ENCODE measurements at regions not wholly inside any gene's neighbourhood (a gene's known extent, or its start where the extent isn't known, plus 50 kb on each side); places are given as distances from the start of the nearest gene placed in this dataset.

DNA sequence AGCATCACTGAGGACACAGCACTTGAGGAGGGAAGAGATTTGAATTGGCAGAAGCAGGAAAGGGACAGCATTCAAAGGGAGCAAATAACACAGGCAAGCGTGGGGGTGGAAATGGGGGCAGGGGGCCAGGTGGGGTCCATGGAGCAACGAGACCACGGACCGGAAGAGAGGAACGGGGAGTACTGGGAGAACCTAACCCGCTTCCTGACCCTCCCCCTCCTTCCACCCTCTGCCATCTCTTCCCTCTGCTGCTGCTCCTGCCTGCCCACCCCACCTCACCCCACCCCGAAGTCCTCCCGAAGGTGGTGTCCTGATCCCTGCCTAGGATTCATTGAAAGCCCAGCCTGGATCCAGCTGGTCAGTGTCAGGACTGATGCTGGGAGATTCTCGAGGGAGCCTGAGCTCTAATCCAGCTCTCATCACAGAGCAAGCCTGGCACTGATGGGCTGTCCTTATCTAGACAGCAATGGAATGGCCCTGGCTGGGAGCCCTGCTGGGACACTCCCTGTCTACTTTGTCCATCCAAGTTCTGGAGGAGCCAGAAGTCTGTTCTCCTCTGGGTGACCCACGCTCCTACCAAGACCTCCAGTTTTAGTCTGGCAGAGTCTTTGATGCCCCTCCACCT lies 105.0 kb downstream of the TRIM29 start:
- DNase-seq (ENCODE audit: low spot score) = no peak

- no peak for DNase-seq (ENCODE audit: low spot score)
These were observed 106.0 kb downstream of the TRIM29 start for GRCh38 chr11:120031612-120032600.

DNA sequence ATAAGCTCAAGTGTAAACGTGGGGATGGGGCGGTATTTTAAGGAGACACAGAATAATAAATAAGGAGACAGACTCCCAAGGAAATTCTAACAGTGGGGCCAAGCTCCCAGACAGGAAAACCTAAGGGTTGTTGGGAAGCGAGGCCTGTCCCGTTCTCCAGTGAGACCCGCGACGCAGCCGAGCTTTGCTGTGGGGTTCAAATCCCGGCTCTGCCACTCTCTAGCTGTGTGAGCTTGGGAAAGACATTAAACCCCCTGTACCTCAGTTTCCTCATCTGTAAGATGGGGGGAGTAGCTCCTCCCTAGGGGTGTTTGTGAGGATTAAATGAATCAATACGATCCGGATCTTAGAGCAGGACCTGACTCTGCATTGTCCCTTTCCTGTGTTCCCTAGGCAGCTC lies 106.8 kb downstream of the TRIM29 start:
- no peak for DNase-seq (ENCODE audit: low spot score)

GRCh38 chr11:120030411-120030810 lies 107.5 kb downstream of the TRIM29 start:
- no peak for DNase-seq (ENCODE audit: low spot score)

DNA sequence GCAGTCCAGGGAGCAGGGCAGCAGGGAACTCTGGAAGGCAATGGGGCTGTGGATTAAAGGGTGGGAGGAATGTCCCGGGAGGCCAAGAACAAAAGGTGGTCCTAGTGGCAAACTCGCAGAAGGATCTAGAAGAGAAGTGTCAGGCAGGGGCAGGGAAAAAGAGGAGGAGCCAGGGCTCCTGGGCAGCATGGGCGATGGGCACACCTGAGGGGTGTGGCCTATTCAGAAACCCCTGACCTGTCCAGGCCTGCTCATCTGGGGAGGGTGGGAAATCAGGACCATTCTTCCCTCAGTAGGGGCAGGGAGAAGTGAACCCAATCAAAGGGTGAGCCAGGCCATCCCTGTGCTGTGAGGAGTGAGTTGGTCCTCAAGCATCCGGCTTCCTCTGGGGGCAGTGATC lies 108.6 kb downstream of the TRIM29 start:
- no peak for DNase-seq (ENCODE audit: low spot score)

GRCh38 chr11:120028897-120029258 lies 109.0 kb downstream of the TRIM29 start:
- DNase-seq (ENCODE audit: low spot score) = no peak

DNA sequence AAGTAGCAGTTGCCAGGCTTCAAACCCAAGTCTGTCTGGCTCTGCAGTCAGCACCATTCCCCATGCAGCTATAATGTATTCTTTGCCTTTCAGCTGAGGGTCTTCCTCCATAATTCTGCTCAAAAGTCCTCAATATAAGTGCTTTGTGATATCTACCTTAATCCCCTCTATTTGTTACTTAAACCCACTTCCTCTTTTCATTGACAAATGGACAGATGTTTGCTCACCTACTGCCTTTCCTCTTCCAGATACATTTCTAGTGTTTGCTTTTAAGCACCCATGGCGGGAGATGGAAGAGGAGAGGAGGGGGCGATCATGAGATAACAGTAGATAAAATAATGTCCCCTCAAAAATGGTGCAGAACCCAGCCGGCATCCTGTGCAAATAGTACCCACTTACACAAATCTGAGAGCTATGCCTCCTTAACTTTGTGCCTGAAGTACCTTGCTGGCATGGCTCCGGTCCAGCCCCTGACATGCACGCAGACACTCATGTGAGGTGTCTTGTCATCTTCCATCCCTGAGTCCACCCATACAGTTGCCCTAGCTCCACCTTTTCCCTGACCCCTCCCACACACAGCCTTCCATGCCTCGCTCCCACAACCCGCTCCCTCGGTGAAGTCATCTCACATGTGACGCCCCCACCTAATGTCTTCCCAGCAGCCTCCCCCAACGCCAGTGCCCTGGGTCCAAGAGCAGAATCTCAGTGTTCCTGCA lies 109.6 kb downstream of the TRIM29 start:
- no peak for DNase-seq (ENCODE audit: low spot score)

GRCh38 chr11:120027546-120028180 lies 110.2 kb downstream of the TRIM29 start:
- no peak for DNase-seq (ENCODE audit: low spot score)

GRCh38 chr11:120025606-120026335 lies 112.1 kb downstream of the TRIM29 start:
- DNase-seq (ENCODE audit: low spot score) = no peak

DNA sequence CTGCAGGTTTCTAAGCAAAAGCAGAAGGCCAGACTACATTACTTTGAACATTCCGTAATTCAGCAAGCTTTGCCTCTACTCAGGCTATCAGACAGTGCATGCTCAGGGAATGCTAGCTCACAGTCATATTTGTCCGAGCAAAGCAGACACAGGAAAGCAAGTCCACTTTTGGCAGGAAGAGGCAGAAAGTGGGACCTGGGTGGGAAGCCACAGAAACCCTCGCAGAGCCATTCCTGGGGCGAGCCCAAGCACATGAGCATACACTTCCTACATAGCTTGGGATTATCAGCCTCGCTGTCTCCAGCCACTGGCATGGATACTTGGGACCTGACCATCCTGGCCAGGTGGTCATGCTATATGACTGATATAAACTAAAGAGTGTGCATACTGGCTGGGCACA lies 113.3 kb downstream of the TRIM29 start:
- DNase-seq (ENCODE audit: low spot score) = no peak

- DNase-seq (ENCODE audit: low spot score) = no peak
These were observed 113.9 kb downstream of the TRIM29 start for GRCh38 chr11:120024046-120024445.

DNA sequence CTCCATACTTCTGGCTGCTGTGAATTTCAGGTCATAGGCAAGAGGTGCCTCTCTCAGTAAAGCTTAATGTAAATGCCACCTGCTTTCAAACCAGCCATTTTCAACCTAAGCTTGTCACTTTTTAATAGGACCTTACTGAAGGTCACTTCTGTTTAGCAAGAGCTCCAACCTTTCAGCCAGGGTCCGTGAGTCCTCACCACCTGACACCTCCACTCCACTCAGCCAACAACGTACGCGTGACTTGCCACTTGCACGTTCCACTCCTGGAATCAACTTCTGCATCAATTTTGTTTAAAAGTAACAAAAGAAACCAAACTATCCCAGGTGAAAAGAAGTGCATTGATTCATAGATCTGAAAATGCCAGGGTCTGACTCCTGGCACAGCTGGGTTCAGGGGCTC lies 114.4 kb downstream of the TRIM29 start:
- DNase-seq (ENCODE audit: low spot score) = no peak

- DNase-seq (ENCODE audit: low spot score) = no peak
These were observed 114.8 kb downstream of the TRIM29 start for GRCh38 chr11:120023120-120023519.

GRCh38 chr11:120022617-120023016 lies 115.3 kb downstream of the TRIM29 start:
- no peak for DNase-seq (ENCODE audit: low spot score)

DNA sequence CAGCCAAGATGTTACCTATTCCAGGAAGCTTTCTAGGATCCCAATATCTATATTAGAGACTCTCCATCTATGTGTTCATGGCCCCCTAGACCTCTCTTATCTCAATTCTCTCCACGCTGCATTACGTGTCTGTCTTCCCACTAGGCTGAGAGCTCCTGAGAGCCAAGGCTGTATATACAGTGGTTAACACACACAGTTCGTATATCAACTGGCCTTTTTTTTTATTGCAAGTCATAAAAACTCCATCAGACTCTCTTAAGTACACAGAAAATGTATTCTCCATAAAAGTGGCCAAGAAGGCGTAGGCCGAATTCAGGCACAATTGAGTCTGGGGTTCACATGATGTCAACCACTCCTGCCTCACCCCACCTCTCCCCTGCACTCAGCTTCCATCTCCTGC lies 115.9 kb downstream of the TRIM29 start:
- no peak for DNase-seq (ENCODE audit: low spot score)

GRCh38 chr11:120021391-120021953 lies 116.4 kb downstream of the TRIM29 start:
- no peak for DNase-seq (ENCODE audit: low spot score)

- DNase-seq (ENCODE audit: low spot score) = no peak
These were observed 116.9 kb downstream of the TRIM29 start for GRCh38 chr11:120020981-120021380.

- DNase-seq (ENCODE audit: low spot score) = no peak
These were observed 117.4 kb downstream of the TRIM29 start for GRCh38 chr11:120020486-120020885.

- no peak for DNase-seq (ENCODE audit: low spot score)
These were observed 118.7 kb downstream of the TRIM29 start for GRCh38 chr11:120019191-120019590.

DNA sequence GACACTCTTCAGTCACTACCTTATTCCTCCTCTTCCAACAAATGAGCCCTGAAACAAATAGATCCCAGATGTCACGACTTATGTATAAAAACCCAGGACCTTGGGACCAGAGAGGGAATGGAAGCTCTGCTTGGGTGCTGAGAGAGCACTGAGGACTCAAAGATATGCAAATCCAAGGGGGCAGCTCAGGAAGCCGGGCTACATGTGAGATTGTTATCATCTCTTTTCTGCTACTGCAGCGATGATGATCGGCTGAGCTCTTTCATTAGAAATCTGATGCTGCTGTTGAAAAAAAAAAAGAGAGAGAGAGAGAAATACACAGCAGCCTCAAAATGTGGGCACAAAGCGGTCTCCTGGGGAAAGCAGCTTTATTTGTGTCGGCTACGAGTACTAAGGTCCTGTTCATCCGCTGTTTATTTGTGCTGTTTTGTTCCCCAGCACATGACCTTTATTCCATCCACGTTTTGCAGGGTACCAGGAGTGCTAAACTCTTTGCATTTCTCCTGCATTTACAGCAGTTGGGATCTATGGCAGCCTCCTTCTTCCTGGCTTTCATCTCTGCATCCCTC lies 120.2 kb downstream of the TRIM29 start:
- DNase-seq (ENCODE audit: low spot score) = no peak
